GM18951 (cell line): ENCODE measurements at regions not wholly inside any gene's neighbourhood (a gene's known extent, or its start where the extent isn't known, plus 50 kb on each side); places are given as distances from the start of the nearest gene placed in this dataset.

Experiments used
- POLR2A ChIP-seq: IDR thresholded peaks from 4 replicates; pipeline ENCODE4 v1.6.1; 2011; ENCODE audit warnings: mild to moderate bottlenecking; ENCODE audit not compliant: insufficient read length, insufficient read depth; ENCODE audit errors: extremely low read depth
- in situ Hi-C: fragments of 300-500 bp; cut with MboI; formaldehyde crosslinking; loops from one replicate; pipeline ENCODE4 v1.12.0; 2022; ENCODE audit warnings: low sequenced_read_pairs, mixed read lengths, inconsistent platforms; ENCODE audit not compliant: unreplicated experiment

DNA sequence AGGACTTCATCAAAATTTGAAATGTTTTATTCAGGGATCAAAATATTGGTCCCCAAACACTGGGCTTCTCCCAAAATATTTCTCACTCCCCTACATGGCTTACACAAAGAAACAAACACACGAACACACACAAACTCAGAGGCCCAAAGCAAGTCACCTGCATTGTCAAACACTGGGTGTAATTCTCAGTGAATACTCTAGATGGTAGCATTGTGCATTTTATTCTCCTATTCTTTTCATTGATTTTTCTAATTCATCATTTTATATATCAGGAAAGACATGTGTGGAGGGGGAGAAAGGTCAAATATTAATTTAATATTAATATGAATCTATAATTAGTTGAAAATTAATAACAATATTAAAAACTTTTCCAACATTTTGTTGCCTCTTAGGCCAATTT, 72.3 kb upstream of the TNMD start:
- in situ Hi-C loops = loop anchor here (25.0 kb wide), 1 partner anchor 250 kb away; no protein-coding TSS in a partner anchor
- no peak for TF ChIP-seq POLR2A

DNA sequence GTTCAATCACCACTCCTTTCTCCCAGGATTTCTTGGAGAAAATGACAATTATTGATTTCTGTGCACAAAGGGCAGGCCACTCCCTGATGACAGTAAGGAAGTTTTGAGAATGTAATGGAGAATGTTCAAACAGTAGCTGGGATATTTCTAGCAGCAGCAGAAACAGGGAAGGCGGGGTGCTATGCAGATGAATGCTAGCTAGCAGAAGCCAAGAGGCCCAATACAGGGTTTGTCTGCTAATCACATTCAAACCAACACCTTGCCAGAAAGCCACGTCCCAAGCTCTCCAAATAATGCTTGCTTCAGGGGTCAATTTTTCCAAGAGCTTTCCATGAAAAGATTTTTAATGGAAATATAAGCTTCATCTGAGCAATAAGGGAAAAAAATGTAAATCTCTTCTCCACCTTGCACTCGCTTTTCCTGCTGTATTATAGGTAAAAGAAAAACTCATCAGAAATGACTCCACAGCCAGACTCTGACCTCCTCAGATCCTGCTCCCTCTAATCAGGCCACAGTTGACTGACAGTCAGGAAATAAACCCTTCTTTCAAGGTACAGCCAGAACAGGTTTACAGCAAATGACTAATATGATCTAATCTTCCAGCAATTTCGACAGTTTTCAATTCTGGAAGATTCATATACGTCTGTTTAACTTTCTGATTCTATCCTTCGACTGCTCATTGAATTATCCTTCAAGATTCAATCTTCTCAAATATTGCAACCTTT, 84.7 kb upstream of the PCDH19 start:
- TF ChIP-seq POLR2A = no peak
- in situ Hi-C loops = no loop called here

DNA sequence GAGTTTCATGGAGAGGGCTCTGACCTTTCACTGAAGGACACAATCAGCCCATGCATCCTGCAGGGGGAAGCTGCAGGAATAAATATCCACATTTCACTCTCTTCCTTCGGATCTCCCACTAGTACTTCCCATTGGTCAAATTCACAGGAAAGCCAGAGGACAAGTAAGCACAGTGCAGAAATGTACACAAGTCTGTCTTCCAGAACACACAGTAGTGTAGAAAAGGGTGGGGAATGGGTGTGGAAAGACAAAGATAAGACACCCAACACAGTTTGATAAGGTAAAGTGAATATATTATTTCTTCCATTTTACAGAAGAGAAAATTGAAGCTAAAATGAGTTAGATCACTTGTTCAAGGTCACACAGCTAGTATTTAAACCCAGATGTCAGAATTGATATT, 81.1 kb upstream of the PCDH19 start:
- TF ChIP-seq POLR2A = no peak
- in situ Hi-C loops = no loop called here

DNA sequence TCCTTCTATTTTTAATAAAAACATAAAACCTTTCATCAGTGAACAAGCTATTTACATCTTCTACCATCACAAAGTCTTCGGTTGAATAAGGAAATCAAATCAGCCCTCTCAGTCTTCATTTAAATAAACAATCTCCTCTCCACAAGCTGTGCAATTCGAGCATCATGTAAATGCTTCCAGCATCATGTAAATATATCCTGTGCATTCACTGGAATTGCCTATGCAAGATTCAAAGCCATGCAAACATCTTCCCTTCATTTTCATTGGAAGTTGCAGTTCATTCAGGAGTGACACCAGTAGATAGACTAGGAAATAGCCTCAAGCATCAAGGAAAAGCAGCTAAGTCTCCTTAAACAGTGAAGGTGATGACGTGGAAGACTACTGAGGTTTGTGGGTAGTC, 77.7 kb upstream of the PCDH19 start:
- in situ Hi-C loops = no loop called here
- no peak for TF ChIP-seq POLR2A

DNA sequence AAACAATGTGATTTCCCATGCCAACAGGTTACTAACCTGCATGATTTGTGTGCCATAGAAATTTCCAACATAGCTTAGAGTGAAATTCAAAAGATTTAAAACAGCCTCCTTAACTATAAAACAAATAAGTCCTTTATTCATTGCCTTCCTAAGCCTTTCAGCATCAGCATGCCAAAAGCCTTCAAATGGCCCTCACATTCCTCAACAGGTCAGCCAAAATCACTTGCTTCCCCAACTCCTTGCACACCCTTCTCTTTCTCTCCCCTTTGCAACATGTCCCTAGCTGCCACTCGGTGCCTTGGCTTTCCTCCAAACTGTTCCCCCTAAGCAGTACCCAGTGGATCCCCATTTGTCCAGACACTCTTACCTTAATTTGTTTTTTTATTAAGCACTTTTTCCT, 74.9 kb upstream of the PCDH19 start:
- in situ Hi-C loops = no loop called here
- TF ChIP-seq POLR2A = no peak

DNA sequence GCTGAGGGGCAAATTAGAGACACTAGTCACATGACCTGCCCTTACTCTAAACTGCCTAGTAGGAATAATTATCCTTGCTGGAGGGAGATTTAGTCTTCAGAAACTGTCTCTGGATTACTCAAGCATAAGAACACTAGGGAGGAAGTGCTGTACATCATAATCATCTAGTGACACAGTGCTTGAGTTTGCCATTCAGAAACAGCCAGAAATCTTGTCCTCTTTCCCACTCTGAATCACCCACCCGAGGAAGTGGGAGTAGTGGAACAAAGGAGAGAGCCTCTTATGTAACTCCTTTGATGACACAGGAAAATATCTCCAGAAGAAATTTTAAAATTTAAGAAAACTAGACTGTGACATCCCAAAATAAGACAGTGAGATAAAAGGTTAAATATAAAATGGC, 69.3 kb upstream of the PCDH19 start:
- no peak for TF ChIP-seq POLR2A
- in situ Hi-C loops = no loop called here

DNA sequence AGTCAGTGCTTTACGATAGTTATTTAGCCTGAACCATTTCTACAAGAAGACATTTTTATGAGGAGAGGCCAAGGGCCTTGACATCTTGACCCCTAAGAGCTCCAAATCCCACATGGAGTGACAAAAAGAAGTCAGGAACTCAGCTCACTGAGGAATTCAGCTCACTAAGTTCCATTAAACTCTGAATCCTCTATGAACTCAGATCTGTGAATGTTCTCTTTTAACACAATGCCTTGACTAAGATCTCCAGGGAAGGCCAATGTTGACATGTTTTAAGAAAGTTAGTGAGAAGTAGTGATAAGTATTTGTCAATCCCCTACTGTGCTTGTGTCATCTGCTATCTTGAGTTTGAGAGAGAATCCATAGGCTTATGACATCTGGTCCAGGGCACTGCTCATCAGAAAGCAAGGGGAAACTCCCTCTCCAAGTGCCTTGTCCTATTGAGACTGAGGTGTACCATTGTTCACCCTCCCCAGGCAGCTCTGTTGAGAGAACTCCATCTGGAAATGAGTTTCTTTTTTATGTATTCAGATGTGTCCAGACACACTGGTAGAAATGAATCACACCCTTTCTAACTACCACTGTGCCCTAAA, 68.7 kb upstream of the PCDH19 start:
- in situ Hi-C loops = no loop called here
- no peak for TF ChIP-seq POLR2A

DNA sequence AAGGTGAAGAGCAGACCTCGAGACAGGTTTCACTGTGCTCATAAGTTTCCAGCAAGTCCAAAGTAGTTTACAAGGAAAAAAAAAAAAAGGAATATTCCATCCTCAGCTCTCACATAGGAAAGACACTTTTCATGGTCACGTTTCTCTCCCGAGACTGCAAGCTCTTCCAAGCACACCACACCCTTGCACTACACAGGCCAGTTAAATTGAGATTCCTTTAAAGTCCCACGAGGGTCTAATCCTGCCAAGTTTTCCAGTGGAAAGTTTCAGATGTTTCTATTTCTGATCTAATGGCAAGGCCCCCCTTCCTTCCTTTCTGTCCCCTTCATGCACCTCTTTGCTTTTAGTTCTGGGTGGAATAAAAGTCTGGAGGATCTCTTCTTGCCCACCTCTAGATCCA, 67.9 kb upstream of the PCDH19 start:
- no peak for TF ChIP-seq POLR2A
- in situ Hi-C loops = no loop called here

DNA sequence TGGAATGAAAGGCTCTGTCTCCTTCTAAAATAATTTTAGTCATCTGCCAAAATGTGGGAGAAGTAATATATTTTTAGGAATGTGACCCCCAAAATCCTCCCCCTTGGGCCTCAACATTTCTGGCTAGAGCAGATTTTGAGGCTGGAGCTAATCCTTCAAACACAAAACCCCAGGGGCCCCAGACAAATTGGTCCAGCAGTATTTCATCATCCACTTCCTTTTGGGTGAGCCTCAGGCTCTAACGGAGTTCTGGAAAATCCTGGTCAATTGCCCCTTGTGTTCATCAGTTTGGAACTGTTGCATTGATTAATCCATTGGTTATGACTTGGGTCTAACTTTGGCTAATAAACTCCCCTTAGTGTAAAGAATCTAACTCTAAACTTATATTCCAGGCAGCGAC, 67.4 kb upstream of the PCDH19 start:
- in situ Hi-C loops = no loop called here
- no peak for TF ChIP-seq POLR2A
